ENCODE measurements at regions not wholly inside any gene's neighbourhood (a gene's known extent, or its start where the extent isn't known, plus 50 kb on each side); places are given as distances from the start of the nearest gene placed in this dataset.

- TF ChIP-seq CTCF (IDR thresholded peaks at IDR 0.05) (no peak), POLR2A (IDR thresholded peaks at IDR 0.05) (no peak)
These were observed 1070.6 kb downstream of the STPG2 start for GRCh38 chr4:97072666-97073065.
